Activated CD8-positive, alpha-beta memory T cell treated with anti-CD3 and anti-CD28 coated beads for 4 hours (primary cell): ENCODE measurements at regions not wholly inside any gene's neighbourhood (a gene's known extent, or its start where the extent isn't known, plus 50 kb on each side); places are given as distances from the start of the nearest gene placed in this dataset.

ENCODE experiments used
- DNase-seq, 2 donors: peaks; one replicate each; pipeline ENCODE4 v3.0.0-alpha.2; 2020; ENCODE audit warnings: low read depth in 2 of 2

- no peak for DNase-seq
These were observed 128.0 kb downstream of the KIF20B start for GRCh38 chr10:89829262-89829886.

GRCh38 chr10:89829887-89830269, 128.5 kb downstream of the KIF20B start:
- DNase-seq = no peak

- no peak for DNase-seq
These were observed 129.2 kb downstream of the KIF20B start for GRCh38 chr10:89830624-89831023.

GRCh38 chr10:89836840-89837164, 135.4 kb downstream of the KIF20B start:
- no peak for DNase-seq

GRCh38 chr10:89837165-89838043, 136.0 kb downstream of the KIF20B start:
- DNase-seq = no peak

GRCh38 chr10:89838044-89838615, 136.7 kb downstream of the KIF20B start:
- no peak for DNase-seq

GRCh38 chr10:89845541-89846280, 144.3 kb downstream of the KIF20B start:
- no peak for DNase-seq

- no peak for DNase-seq
These were observed 144.9 kb downstream of the KIF20B start for GRCh38 chr10:89846281-89846630.

GRCh38 chr10:89846786-89847185, 145.4 kb downstream of the KIF20B start:
- DNase-seq = no peak

GRCh38 chr10:89852872-89853271, 151.5 kb downstream of the KIF20B start:
- DNase-seq = no peak

GRCh38 chr10:89853781-89854191, 152.4 kb downstream of the KIF20B start:
- DNase-seq = no peak

- DNase-seq = no peak
These were observed 156.1 kb downstream of the KIF20B start for GRCh38 chr10:89857431-89858042.

GRCh38 chr10:89861199-89861573, 159.8 kb downstream of the KIF20B start:
- DNase-seq = no peak

GRCh38 chr10:89861584-89862301, 160.4 kb downstream of the KIF20B start:
- no peak for DNase-seq

- DNase-seq = no peak
These were observed 166.6 kb downstream of the KIF20B start for GRCh38 chr10:89867964-89868363.

- DNase-seq = no peak
These were observed 167.8 kb downstream of the KIF20B start for GRCh38 chr10:89869180-89869579.

GRCh38 chr10:89869592-89870156, 168.3 kb downstream of the KIF20B start:
- no peak for DNase-seq

GRCh38 chr10:89870936-89871335, 169.5 kb downstream of the KIF20B start:
- DNase-seq = no peak

GRCh38 chr10:89873055-89873454, 171.7 kb downstream of the KIF20B start:
- no peak for DNase-seq

- no peak for DNase-seq
These were observed 174.2 kb downstream of the KIF20B start for GRCh38 chr10:89875557-89875956.

- no peak for DNase-seq
These were observed 177.7 kb downstream of the KIF20B start for GRCh38 chr10:89879121-89879520.
